ENCODE measurements at regions not wholly inside any gene's neighbourhood (a gene's known extent, or its start where the extent isn't known, plus 50 kb on each side); places are given as distances from the start of the nearest gene placed in this dataset.

DNA sequence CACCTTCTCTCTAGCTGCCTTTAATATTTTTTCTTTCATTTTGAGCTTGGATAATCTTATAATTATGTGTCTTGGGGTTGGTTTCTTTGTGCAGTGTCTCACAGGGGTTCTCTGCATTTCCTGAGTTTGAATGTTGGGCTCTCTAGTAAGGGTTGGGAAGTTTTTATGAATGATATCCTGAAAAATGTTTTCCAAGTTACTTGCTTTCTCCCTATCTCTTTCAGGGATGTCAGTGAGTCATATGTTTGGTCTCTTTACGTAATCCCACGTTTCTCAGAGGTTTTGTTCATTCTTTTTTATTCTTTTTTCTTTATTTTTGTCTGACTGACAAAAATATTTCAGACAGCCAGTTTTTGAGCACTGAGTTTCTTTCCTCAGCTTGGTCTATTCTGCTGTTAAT lies 55.4 kb upstream of the CCDC190 start:
- no peak for TF ChIP-seq EZH2phosphoT487 (IDR thresholded peaks at IDR 0.05; ENCODE audit: borderline replicate concordance, low read length)
- no peak for TF ChIP-seq EZH2 (IDR thresholded peaks at IDR 0.05; ENCODE audit: low read length, unreplicated experiment)
- TF ChIP-seq CTCF (conservative IDR thresholded peaks at IDR 0.05; ENCODE audit: low read depth, low read length), result no peak

Data from PC-3 (cell line).